Heart left ventricle (tissue), 16 donors: ENCODE measurements at regions not wholly inside any gene's neighbourhood (a gene's known extent, or its start where the extent isn't known, plus 50 kb on each side); places are given as distances from the start of the nearest gene placed in this dataset.

Experiments
- ATAC-seq, 4 donors: fragments of 200-7000 bp; cut with Tn5 transposase; one replicate each; pipeline ENCODE4 v1.9.1; 2020 to 2022; ENCODE audit warnings: moderate library complexity in 4 of 4, mild to moderate bottlenecking in 3 of 4, moderate number of reproducible peaks in 1 of 4
- DNase-seq, 5 donors: peaks; one replicate each; pipeline ENCODE4 v3.0.0-alpha.2; 2020
- H3K27ac ChIP-seq, 12 donors: fragments of 200-600 bp; sonication (generic) in 4 of 12; one replicate each; pipeline versions ENCODE4 v1.5.0 to v1.8.0; 2016 to 2022; ENCODE audit warnings: mild to moderate bottlenecking in 2 of 12
- H3K27me3 ChIP-seq, 9 donors: fragments of 200-600 bp; sonication (generic) in 2 of 9; one replicate each; pipeline versions ENCODE4 v1.5.1 to v1.8.0; 2016 to 2022; ENCODE audit warnings: mild to moderate bottlenecking in 3 of 9
- H3K36me3 ChIP-seq, 9 donors: fragments of 200-600 bp; sonication (generic) in 2 of 9; one replicate each; pipeline versions ENCODE4 v1.5.0 to v1.8.0; 2018 to 2022; ENCODE audit warnings: mild to moderate bottlenecking in 2 of 9
- H3K4me1 ChIP-seq, 12 donors: fragments of 200-600 bp; sonication (generic) in 4 of 12; one replicate each; pipeline versions ENCODE4 v1.5.0 to v1.8.0; 2016 to 2022; ENCODE audit warnings: mild to moderate bottlenecking in 3 of 12
- H3K4me3 ChIP-seq, 12 donors: fragments of 200-600 bp; sonication (generic) in 4 of 12; one replicate each; pipeline versions ENCODE4 v1.5.0 to v1.8.0; 2017 to 2022; ENCODE audit warnings: mild to moderate bottlenecking in 9 of 12, moderate library complexity in 4 of 12
- H3K9me3 ChIP-seq, 12 donors: fragments of 200-600 bp; sonication (generic) in 4 of 12; one replicate each; pipeline versions ENCODE4 v1.5.0 to v1.8.0; 2016 to 2022; ENCODE audit warnings: mild to moderate bottlenecking in 1 of 12
- CTCF ChIP-seq, 12 donors: fragments of 200-600 bp; sonication (generic) in 4 of 12; IDR thresholded peaks; one replicate each; pipeline versions ENCODE4 v1.5.0 to v1.8.0; 2018 to 2022; ENCODE audit warnings: antibody characterized with exemption in 12 of 12, mild to moderate bottlenecking in 5 of 12
- POLR2A ChIP-seq, 2 donors: fragments of 450-650 bp; IDR thresholded peaks; one replicate each; pipeline ENCODE4 v1.6.1; 2017; ENCODE audit warnings: antibody characterized with exemption in 2 of 2, mild to moderate bottlenecking in 2 of 2, moderate library complexity in 2 of 2
- WGBS, 4 donors: extraction: QIAGEN DNeasy Blood & Tissue Kit in 2 of 4; methylation state at CpG; one replicate each; pipeline versions ENCODE4 v1.1.5 to v1.1.7; 2013 to 2018; 5-methylcytosine and 5-hydroxymethylcytosine counted together
- intact Hi-C, 10 donors: fragments of 100-400 bp; cut with DNase I; formaldehyde crosslinking; loops; one replicate each; pipeline versions ENCODE4 v1.11.1 to v1.14.2; 2022
- donor health status: ischemic (EF 13 %, LVEDD 7.1; RV severe dilation, severe dysfunction).
- donor health status: healthy with polysubstance abuse.
- donor health status: DM: no; HTN: yes; CAD: no.
- donor health status: DM: no; HTN: no; CAD: no.
- donor health status: ischemic (EF 25% LVEDD 6.9; RV normal size, moderate dysfunction).
- donor health status: ischemic (EF 25% LVEDD 5.7; RV mildly dilated, moderate dysfunction).
- donor health status: healthy.
- donor health status: DM: yes; HTN: yes; CAD: no.
- donor health status: ischemic (EF 35%, LVEDD 5.7; RV mildly dilated, moderate dysfunction).
- donor health status: nonischemic (EF 11% LVEDD 7.7; RV severe dilation, severe dysfunction).
- donor health status: DM: yes; HTN: yes; CAD: no.
- donor health status: PGD.
- donor health status: ischemic (EF 29% LVEDD 5.4; RV normal size, mild dysfunction).
- donor health status: nonischemic (EF 23%, LVEDD 6.1; RV moderate dilation, normal function).

- no peak for TF ChIP-seq POLR2A (IDR thresholded peaks at IDR 0.05)
- no peak for TF ChIP-seq CTCF (IDR thresholded peaks at IDR 0.05)
- intact Hi-C loops: loop anchor here in 2 of 10 donors (5.0 to 10.0 kb wide), 2 partner anchors 114 to 116 kb away; no protein-coding TSS in a partner anchor
- H3K27me3 ChIP-seq: no peaks in the 10 kb centered on the region
- H3K4me3 ChIP-seq: no peak overlapping the region
- H3K4me1 ChIP-seq: peaks cover 0 to 25% (median 7%) of the 10 kb centered on the region in 12 donors
- DNase-seq (no peak), ATAC-seq (no peak)
- H3K9me3 ChIP-seq: no peaks in the 10 kb centered on the region
- 88 to 94% (median 92%) methylated on average over 6 of the region's 6 CpGs for WGBS, 4 donors
- H3K27ac ChIP-seq: no peak overlapping the region
- no peaks in the 10 kb centered on the region for H3K36me3 ChIP-seq
Measured at GRCh38 chr3:159731254-159731653, 257.4 kb upstream of the IL12A start.

GRCh38 chr3:159732172-159733111 is 256.2 kb upstream of the IL12A start:
- TF ChIP-seq POLR2A (IDR thresholded peaks at IDR 0.05): no peak
- peak in 3 of 12 donors; percentile 8 to 37 (median 23) for TF ChIP-seq CTCF (IDR thresholded peaks at IDR 0.05)
- intact Hi-C loops: loop anchor here in 3 of 10 donors (2.0 to 10.0 kb wide), 3 partner anchors 115 to 118 kb away; no protein-coding TSS in a partner anchor
- ATAC-seq (peak; percentile 74 to 87 (median 82)), DNase-seq (peak in 3 of 5 donors; percentile 22 to 34 (median 28))
- Histone ChIP-seq H3K9me3 (no peaks in the 10 kb centered on the region), H3K27ac (peak overlapping the region in 11 of 12 donors; percentile 23 to 75 (median 47)), H3K4me1 (peaks cover 0 to 25% (median 7%) of the 10 kb centered on the region in 12 donors), H3K36me3 (no peaks in the 10 kb centered on the region), H3K27me3 (no peaks in the 10 kb centered on the region), H3K4me3 (peak overlapping the region in 10 of 12 donors; percentile 14 to 54 (median 38))
- 13 to 24% (median 17%) methylated on average over 6 of the region's 6 CpGs for WGBS, 4 donors

GRCh38 chr3:159733194-159733860 is 255.3 kb upstream of the IL12A start:
- no peak for TF ChIP-seq POLR2A (IDR thresholded peaks at IDR 0.05)
- Histone ChIP-seq H3K9me3 (no peaks in the 10 kb centered on the region), H3K27ac (peak overlapping the region in 3 of 12 donors; percentile 30 to 75 (median 61)), H3K36me3 (no peaks in the 10 kb centered on the region), H3K4me1 (peaks cover 0 to 25% (median 7%) of the 10 kb centered on the region in 12 donors), H3K27me3 (no peaks in the 10 kb centered on the region), H3K4me3 (peak overlapping the region in 3 of 12 donors; percentile 48 to 54 (median 51))
- 69 to 75% (median 70%) methylated on average over 5 of the region's 5 CpGs for WGBS, 4 donors
- ATAC-seq (no peak), DNase-seq (no peak)
- intact Hi-C loops: loop anchor here in 3 of 10 donors (2.0 to 10.0 kb wide), 3 partner anchors 116 to 119 kb away; no protein-coding TSS in a partner anchor

GRCh38 chr3:159734681-159735080 is 254.0 kb upstream of the IL12A start:
- DNase-seq: no peak
- Histone ChIP-seq H3K27ac (no peak overlapping the region), H3K9me3 (no peaks in the 10 kb centered on the region), H3K27me3 (no peaks in the 10 kb centered on the region), H3K4me1 (peaks cover 0 to 25% (median 7%) of the 10 kb centered on the region in 12 donors), H3K4me3 (no peak overlapping the region), H3K36me3 (no peaks in the 10 kb centered on the region)
- intact Hi-C loops: loop anchor here in 3 of 10 donors (5.0 to 10.0 kb wide), 3 partner anchors 117 to 127 kb away; no protein-coding TSS in a partner anchor
- no peak for TF ChIP-seq CTCF (IDR thresholded peaks at IDR 0.05)
- no peak for TF ChIP-seq POLR2A (IDR thresholded peaks at IDR 0.05)
- 43 to 62% (median 54%) methylated on average over 3 of the region's 3 CpGs for WGBS, 4 donors
- no peak for ATAC-seq
